MM.1S (cell line): ENCODE measurements at regions not wholly inside any gene's neighbourhood (a gene's known extent, or its start where the extent isn't known, plus 50 kb on each side); places are given as distances from the start of the nearest gene placed in this dataset.

Source experiments
- DNase-seq: peaks from one replicate; pipeline ENCODE4 v3.0.0-alpha.2; 2015
- H2AFZ ChIP-seq: fragments of 300-600 bp; sonication (generic); 2 replicates; pipeline ENCODE4 v1.6.0; 2016; ENCODE audit warnings: antibody characterized with exemption, low read length
- H3F3A ChIP-seq: fragments of 300-600 bp; sonication (generic); 2 replicates; pipeline ENCODE4 v1.6.1; 2016; ENCODE audit warnings: mild to moderate bottlenecking, antibody characterized with exemption, low read length, moderate library complexity, mixed read lengths; ENCODE audit not compliant: insufficient read depth
- H3K27ac ChIP-seq: fragments of 300-600 bp; sonication (generic); 2 replicates; pipeline ENCODE4 v1.5.1; 2016; ENCODE audit warnings: mild to moderate bottlenecking, low read length
- H3K27me3 ChIP-seq: fragments of 300-600 bp; sonication (generic); replicated peaks from 2 replicates; pipeline ENCODE4 v1.6.0; 2016; ENCODE audit warnings: low read length; ENCODE audit not compliant: insufficient read depth
- H3K36me3 ChIP-seq: fragments of 300-600 bp; sonication (generic); replicated peaks from 2 replicates; pipeline ENCODE4 v1.6.1; 2016; ENCODE audit warnings: mild to moderate bottlenecking, low read length, mixed read lengths; ENCODE audit not compliant: insufficient read depth
- H3K4me1 ChIP-seq: fragments of 300-600 bp; sonication (generic); 2 replicates; pipeline ENCODE4 v1.6.1; 2016; ENCODE audit warnings: low read length, mixed read lengths
- H3K4me2 ChIP-seq: fragments of 300-600 bp; sonication (generic); 2 replicates; pipeline ENCODE4 v1.6.0; 2016; ENCODE audit warnings: low read depth, low read length
- H3K4me3 ChIP-seq: fragments of 300-600 bp; sonication (generic); 2 replicates; pipeline ENCODE4 v1.5.1; 2016; ENCODE audit warnings: low read length, mixed read lengths
- H3K79me2 ChIP-seq: fragments of 300-600 bp; sonication (generic); 2 replicates; pipeline ENCODE4 v1.6.1; 2016; ENCODE audit warnings: mixed run types, low read length, mixed read lengths
- H3K9ac ChIP-seq: fragments of 300-600 bp; sonication (generic); 2 replicates; pipeline ENCODE4 v1.6.1; 2016; ENCODE audit warnings: low read length, mixed read lengths
- H3K9me2 ChIP-seq: fragments of 300-600 bp; sonication (generic); replicated peaks from 2 replicates; pipeline ENCODE4 v1.6.1; 2016; ENCODE audit warnings: mild to moderate bottlenecking, low read length, mixed read lengths; ENCODE audit not compliant: insufficient read depth
- H3K9me3 ChIP-seq: fragments of 300-600 bp; sonication (generic); replicated peaks from 2 replicates; pipeline ENCODE4 v1.6.1; 2016; ENCODE audit warnings: mild to moderate bottlenecking, low read length, mixed read lengths; ENCODE audit not compliant: insufficient read depth
- H4K20me1 ChIP-seq: fragments of 300-600 bp; sonication (generic); 2 replicates; pipeline ENCODE4 v1.6.1; 2016; ENCODE audit warnings: mild to moderate bottlenecking, low read length, moderate library complexity, mixed read lengths; ENCODE audit not compliant: insufficient read depth
- EZH2 ChIP-seq: fragments of 300-600 bp; sonication (generic); optimal IDR thresholded peaks from 2 replicates; pipeline ENCODE3; 2017; ENCODE audit warnings: low read depth, mild to moderate bottlenecking, antibody characterized with exemption, low read length, mixed read lengths
- EZH2phosphoT487 ChIP-seq: fragments of 300-600 bp; sonication (generic); IDR thresholded peaks from 2 replicates; pipeline ENCODE4 v1.6.1; 2018; ENCODE audit warnings: antibody characterized with exemption, low read length
- TF ChIP-seq, protein P1 (sequence below): fragments of 300-600 bp; sonication (generic); IDR thresholded peaks from 2 replicates; pipeline ENCODE4 v1.5.1; 2016; ENCODE audit warnings: antibody characterized with exemption, low read length, mixed read lengths

DNA sequence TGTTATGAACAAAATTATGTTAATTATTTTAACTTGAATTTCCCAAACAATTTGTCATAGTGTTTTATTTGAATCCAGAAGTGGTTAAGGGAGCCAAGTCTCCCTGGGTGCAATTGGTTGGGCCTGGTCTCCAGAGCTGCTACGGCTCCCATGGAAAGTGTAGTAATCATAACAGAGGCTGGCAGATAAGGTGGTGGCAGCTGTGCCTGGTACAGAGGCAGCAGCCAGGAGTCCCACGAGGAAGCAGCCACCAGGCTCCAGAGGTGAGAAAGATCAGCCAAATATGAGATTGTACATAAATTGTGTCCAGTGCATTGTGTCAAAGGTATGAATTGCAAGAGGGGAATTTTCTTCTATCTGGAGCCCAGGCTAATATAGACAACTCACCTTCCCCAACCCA is 368.9 kb upstream of the PTBP2 start:
- Histone ChIP-seq H3K4me2 (no peak overlapping the region), H3K79me2 (no peaks in the 10 kb centered on the region), H4K20me1 (no peaks in the 10 kb centered on the region), H3K27me3 (no peaks in the 10 kb centered on the region), H3K4me3 (no peak overlapping the region), H2AFZ (no peak overlapping the region), H3K36me3 (no peaks in the 10 kb centered on the region), H3K9ac (no peak overlapping the region), H3K4me1 (no peaks in the 10 kb centered on the region), H3K9me3 (no peaks in the 10 kb centered on the region), H3K27ac (no peak overlapping the region), H3F3A (no peaks in the 10 kb centered on the region), H3K9me2 (no peaks in the 10 kb centered on the region)
- no peak for DNase-seq
- TF ChIP-seq EZH2phosphoT487 (no peak), EZH2 (no peak)
- TF ChIP-seq, protein P1, sequence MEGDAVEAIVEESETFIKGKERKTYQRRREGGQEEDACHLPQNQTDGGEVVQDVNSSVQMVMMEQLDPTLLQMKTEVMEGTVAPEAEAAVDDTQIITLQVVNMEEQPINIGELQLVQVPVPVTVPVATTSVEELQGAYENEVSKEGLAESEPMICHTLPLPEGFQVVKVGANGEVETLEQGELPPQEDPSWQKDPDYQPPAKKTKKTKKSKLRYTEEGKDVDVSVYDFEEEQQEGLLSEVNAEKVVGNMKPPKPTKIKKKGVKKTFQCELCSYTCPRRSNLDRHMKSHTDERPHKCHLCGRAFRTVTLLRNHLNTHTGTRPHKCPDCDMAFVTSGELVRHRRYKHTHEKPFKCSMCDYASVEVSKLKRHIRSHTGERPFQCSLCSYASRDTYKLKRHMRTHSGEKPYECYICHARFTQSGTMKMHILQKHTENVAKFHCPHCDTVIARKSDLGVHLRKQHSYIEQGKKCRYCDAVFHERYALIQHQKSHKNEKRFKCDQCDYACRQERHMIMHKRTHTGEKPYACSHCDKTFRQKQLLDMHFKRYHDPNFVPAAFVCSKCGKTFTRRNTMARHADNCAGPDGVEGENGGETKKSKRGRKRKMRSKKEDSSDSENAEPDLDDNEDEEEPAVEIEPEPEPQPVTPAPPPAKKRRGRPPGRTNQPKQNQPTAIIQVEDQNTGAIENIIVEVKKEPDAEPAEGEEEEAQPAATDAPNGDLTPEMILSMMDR = no peak

DNA sequence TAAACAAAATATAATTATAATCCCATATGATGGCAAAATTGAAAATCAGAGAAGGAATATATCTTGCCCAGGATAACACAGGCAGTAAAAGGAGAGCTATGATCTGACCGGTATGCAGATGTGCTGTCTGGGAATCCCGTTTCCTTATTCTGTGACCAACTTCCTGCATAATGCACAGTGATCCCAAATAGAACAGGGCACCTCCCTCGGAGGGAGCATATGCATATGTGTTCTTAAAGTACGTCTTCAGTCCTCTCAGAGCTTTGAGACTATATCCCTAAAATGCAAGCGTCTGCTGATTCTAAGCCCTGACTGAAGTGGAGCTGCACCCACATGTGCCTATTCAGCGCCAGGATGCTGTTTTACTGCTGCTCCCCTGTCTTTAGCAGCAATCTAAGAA is 366.1 kb upstream of the PTBP2 start:
- Histone ChIP-seq H2AFZ (no peak overlapping the region), H4K20me1 (no peaks in the 10 kb centered on the region), H3K79me2 (no peaks in the 10 kb centered on the region), H3K36me3 (no peaks in the 10 kb centered on the region), H3K4me1 (no peaks in the 10 kb centered on the region), H3K9ac (no peak overlapping the region), H3K4me2 (no peak overlapping the region), H3K9me2 (no peaks in the 10 kb centered on the region), H3F3A (no peaks in the 10 kb centered on the region), H3K9me3 (no peaks in the 10 kb centered on the region), H3K27ac (no peak overlapping the region), H3K4me3 (no peak overlapping the region), H3K27me3 (no peaks in the 10 kb centered on the region)
- no peak for DNase-seq
- TF ChIP-seq EZH2 (no peak), EZH2phosphoT487 (no peak)
- TF ChIP-seq, protein P1 = no peak

DNA sequence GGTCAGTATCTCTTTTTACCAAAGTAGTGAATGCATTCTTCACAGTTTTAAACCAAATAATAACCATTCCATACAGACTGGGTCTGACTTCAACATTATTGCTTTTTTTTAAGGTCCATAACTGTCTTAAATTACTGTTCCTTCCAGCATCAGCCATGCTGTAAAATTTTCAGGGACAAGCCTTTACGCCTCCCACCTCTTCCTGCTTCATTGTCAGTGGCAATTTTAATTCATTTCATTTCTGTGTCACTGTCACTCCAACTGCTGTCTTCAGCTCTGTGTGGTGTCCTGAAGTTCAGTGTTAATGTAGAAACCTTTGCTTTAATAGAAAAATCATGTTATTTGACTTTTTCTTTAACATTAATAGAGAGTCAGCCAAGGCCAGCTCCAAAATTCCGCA is 365.6 kb upstream of the PTBP2 start:
- TF ChIP-seq EZH2 = no peak
- TF ChIP-seq EZH2phosphoT487 = no peak
- TF ChIP-seq, protein P1 = no peak
- no peak for DNase-seq

More for the DNA sequence above, 365.6 kb upstream of the PTBP2 start:
- Histone ChIP-seq H3K4me2 (no peak overlapping the region), H3K27ac (no peak overlapping the region), H3K36me3 (no peaks in the 10 kb centered on the region), H3K9me3 (no peaks in the 10 kb centered on the region), H3F3A (no peaks in the 10 kb centered on the region), H3K4me1 (no peaks in the 10 kb centered on the region), H4K20me1 (no peaks in the 10 kb centered on the region), H3K9ac (no peak overlapping the region), H3K4me3 (no peak overlapping the region), H2AFZ (no peak overlapping the region), H3K9me2 (no peaks in the 10 kb centered on the region), H3K79me2 (no peaks in the 10 kb centered on the region), H3K27me3 (no peaks in the 10 kb centered on the region)
